HG03060 (cell line): ENCODE measurements at regions not wholly inside any gene's neighbourhood (a gene's known extent, or its start where the extent isn't known, plus 50 kb on each side); places are given as distances from the start of the nearest gene placed in this dataset.
A peak's percentile ranks its signal among the peaks of the same experiment; 100 is the strongest.
"Not testable (repeated sequence)": the region's sequence is repeated elsewhere in the genome, so short reads cannot be mapped to it uniquely, and the experiment has no call there.

ENCODE experiments used
- ATAC-seq: cut with Tn5 transposase; IDR thresholded peaks from one replicate; pipeline ENCODE4 v1.9.1; 2021; ENCODE audit warnings: low read depth, moderate number of reproducible peaks; ENCODE audit not compliant: unreplicated experiment

GRCh38 chr18:49697049-49697448, 116.3 kb downstream of the ACAA2 start:
- no peak for ATAC-seq

GRCh38 chr18:49694402-49694801, 118.9 kb downstream of the ACAA2 start:
- no peak for ATAC-seq

- ATAC-seq, result no peak
Observed at GRCh38 chr18:49693717-49694005, 119.7 kb downstream of the ACAA2 start.

GRCh38 chr18:49692906-49693716, 120.2 kb downstream of the ACAA2 start:
- ATAC-seq, result no peak

- no peak for ATAC-seq
Observed at GRCh38 chr18:49691177-49691608, 122.1 kb downstream of the ACAA2 start.

- no peak for ATAC-seq
Observed at GRCh38 chr18:49690312-49690711, 123.0 kb downstream of the ACAA2 start.

- no peak for ATAC-seq
Observed at GRCh38 chr18:49685231-49685942, 123.5 kb downstream of the LIPG start.

GRCh38 chr18:49682803-49683190, 120.9 kb downstream of the LIPG start:
- not testable (repeated sequence) for ATAC-seq

GRCh38 chr18:49682173-49682802, 120.4 kb downstream of the LIPG start:
- ATAC-seq, result no peak

- no peak for ATAC-seq
Observed at GRCh38 chr18:49681387-49681786, 119.5 kb downstream of the LIPG start.

- ATAC-seq, result no peak
Observed at GRCh38 chr18:49678440-49678839, 116.6 kb downstream of the LIPG start.

- ATAC-seq, result peak; percentile 69
Observed at GRCh38 chr18:49677762-49678413, 116.0 kb downstream of the LIPG start.

- ATAC-seq, result no peak
Observed at GRCh38 chr18:49677081-49677480, 115.2 kb downstream of the LIPG start.

GRCh38 chr18:49673281-49673680, 111.4 kb downstream of the LIPG start:
- ATAC-seq, result no peak

GRCh38 chr18:49672853-49673252, 111.0 kb downstream of the LIPG start:
- no peak for ATAC-seq

- ATAC-seq, result no peak
Observed at GRCh38 chr18:49669403-49669802, 107.5 kb downstream of the LIPG start.

GRCh38 chr18:49668574-49669275, 106.9 kb downstream of the LIPG start:
- no peak for ATAC-seq

GRCh38 chr18:49667462-49667861, 105.6 kb downstream of the LIPG start:
- ATAC-seq, result no peak

- ATAC-seq, result no peak
Observed at GRCh38 chr18:49666045-49666775, 104.4 kb downstream of the LIPG start.
